NB4 (cell line): ENCODE measurements at regions not wholly inside any gene's neighbourhood (a gene's known extent, or its start where the extent isn't known, plus 50 kb on each side); places are given as distances from the start of the nearest gene placed in this dataset.

Experiments
- POLR2A ChIP-seq: IDR thresholded peaks from 2 replicates; pipeline ENCODE4 v1.6.1; 2011; ENCODE audit warnings: mild to moderate bottlenecking; ENCODE audit not compliant: insufficient read length; ENCODE audit errors: extremely low read depth
- TF ChIP-seq, protein P1 (sequence below): IDR thresholded peaks from one replicate; pipeline ENCODE4 v1.5.1; 2012; ENCODE audit warnings: low read depth, low read length
- TF ChIP-seq, protein P2 (sequence below): IDR thresholded peaks from 2 replicates; pipeline ENCODE4 v1.6.1; 2011; ENCODE audit warnings: low read depth, low read length

DNA sequence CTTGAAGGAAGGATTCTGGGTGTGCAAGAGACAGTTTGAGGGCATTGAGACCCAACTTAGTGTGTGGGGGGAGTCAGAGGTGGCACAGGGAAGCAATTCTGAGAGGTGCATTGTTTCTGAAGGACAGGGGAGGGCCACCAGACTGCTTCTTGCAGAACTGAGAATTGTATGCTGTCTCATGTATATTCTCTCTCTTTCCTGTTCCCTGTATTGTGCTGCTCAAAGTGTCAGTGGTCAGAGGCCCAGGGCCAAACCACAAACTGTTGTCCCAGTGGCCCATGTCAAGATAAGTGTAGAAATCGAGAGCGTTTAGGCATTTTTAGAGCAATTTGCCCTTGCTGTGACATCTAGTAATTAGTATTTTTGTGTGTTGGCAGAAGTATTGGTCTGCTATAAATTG is 567.1 kb downstream of the EDEM1 start:
- TF ChIP-seq POLR2A: no peak
- TF ChIP-seq, protein P1, sequence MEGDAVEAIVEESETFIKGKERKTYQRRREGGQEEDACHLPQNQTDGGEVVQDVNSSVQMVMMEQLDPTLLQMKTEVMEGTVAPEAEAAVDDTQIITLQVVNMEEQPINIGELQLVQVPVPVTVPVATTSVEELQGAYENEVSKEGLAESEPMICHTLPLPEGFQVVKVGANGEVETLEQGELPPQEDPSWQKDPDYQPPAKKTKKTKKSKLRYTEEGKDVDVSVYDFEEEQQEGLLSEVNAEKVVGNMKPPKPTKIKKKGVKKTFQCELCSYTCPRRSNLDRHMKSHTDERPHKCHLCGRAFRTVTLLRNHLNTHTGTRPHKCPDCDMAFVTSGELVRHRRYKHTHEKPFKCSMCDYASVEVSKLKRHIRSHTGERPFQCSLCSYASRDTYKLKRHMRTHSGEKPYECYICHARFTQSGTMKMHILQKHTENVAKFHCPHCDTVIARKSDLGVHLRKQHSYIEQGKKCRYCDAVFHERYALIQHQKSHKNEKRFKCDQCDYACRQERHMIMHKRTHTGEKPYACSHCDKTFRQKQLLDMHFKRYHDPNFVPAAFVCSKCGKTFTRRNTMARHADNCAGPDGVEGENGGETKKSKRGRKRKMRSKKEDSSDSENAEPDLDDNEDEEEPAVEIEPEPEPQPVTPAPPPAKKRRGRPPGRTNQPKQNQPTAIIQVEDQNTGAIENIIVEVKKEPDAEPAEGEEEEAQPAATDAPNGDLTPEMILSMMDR: no peak
- TF ChIP-seq, protein P2, sequence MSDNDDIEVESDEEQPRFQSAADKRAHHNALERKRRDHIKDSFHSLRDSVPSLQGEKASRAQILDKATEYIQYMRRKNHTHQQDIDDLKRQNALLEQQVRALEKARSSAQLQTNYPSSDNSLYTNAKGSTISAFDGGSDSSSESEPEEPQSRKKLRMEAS: no peak
